NCI-H2196 treated with DMSO at 0.1 percent for 48 hours (cell line): ENCODE measurements at regions not wholly inside any gene's neighbourhood (a gene's known extent, or its start where the extent isn't known, plus 50 kb on each side); places are given as distances from the start of the nearest gene placed in this dataset.
"Not testable (repeated sequence)": the region's sequence is repeated elsewhere in the genome, so short reads cannot be mapped to it uniquely, and the experiment has no call there.

Source experiments
- DNase-seq: peaks from one replicate; lab custom pipeline; 2025; ENCODE audit not compliant: unreplicated experiment; lab: John Stamatoyannopoulos, UW

GRCh38 chr3:159260049-159260662, 458.3 kb downstream of the MFSD1 start:
- peak; percentile 68 for DNase-seq

GRCh38 chr3:159261333-159261732, 459.5 kb downstream of the MFSD1 start:
- not testable (repeated sequence) for DNase-seq

- DNase-seq: peak; percentile 27
Measured at GRCh38 chr3:159263750-159264553, 462.1 kb downstream of the MFSD1 start.

GRCh38 chr3:159265705-159266104, 463.9 kb downstream of the MFSD1 start:
- no peak for DNase-seq

- DNase-seq: no peak
Measured at GRCh38 chr3:159266779-159267178, 464.9 kb downstream of the MFSD1 start.

GRCh38 chr3:159271799-159272512, 470.1 kb downstream of the MFSD1 start:
- no peak for DNase-seq

GRCh38 chr3:159273070-159273469, 471.2 kb downstream of the MFSD1 start:
- DNase-seq: no peak

GRCh38 chr3:159273608-159274007, 471.8 kb downstream of the MFSD1 start:
- no peak for DNase-seq

GRCh38 chr3:159275741-159276140, 473.9 kb downstream of the MFSD1 start:
- DNase-seq: no peak

GRCh38 chr3:159277814-159278213, 476.0 kb downstream of the MFSD1 start:
- no peak for DNase-seq

GRCh38 chr3:159280386-159281191, 478.7 kb downstream of the MFSD1 start:
- DNase-seq: no peak

GRCh38 chr3:159293493-159293892, 491.6 kb downstream of the MFSD1 start:
- no peak for DNase-seq

GRCh38 chr3:159301961-159302360, 500.1 kb downstream of the MFSD1 start:
- no peak for DNase-seq

GRCh38 chr3:159305017-159305416, 503.2 kb downstream of the MFSD1 start:
- DNase-seq: no peak

- not testable (repeated sequence) for DNase-seq
Measured at GRCh38 chr3:159316706-159317105, 514.9 kb downstream of the MFSD1 start.

GRCh38 chr3:159319156-159319555, 517.3 kb downstream of the MFSD1 start:
- DNase-seq: no peak

GRCh38 chr3:159322322-159322939, 520.6 kb downstream of the MFSD1 start:
- DNase-seq: no peak

- no peak for DNase-seq
Measured at GRCh38 chr3:159323848-159324247, 522.0 kb downstream of the MFSD1 start.

GRCh38 chr3:159326998-159327397, 525.1 kb downstream of the MFSD1 start:
- DNase-seq: no peak

GRCh38 chr3:159332535-159333099, 530.8 kb downstream of the MFSD1 start:
- DNase-seq: no peak
